IMR-90 (cell line): ENCODE measurements at regions not wholly inside any gene's neighbourhood (a gene's known extent, or its start where the extent isn't known, plus 50 kb on each side); places are given as distances from the start of the nearest gene placed in this dataset.

Experiments
- ATAC-seq: fragments of 200-7000 bp; cut with Tn5 transposase; 2 replicates; pipeline ENCODE4 v1.9.1; 2020; ENCODE audit warnings: low read depth, mild to moderate bottlenecking, moderate library complexity
- BruUV-seq: library from RNA; stranded (reverse); fragments of 400-500 nt; replicated peaks from 2 replicates; lab custom pipeline; 2021; lab: Mats Ljungman, UMichigan
- CTCF ChIA-PET: fragments of 300-600 bp; formaldehyde crosslinking; extraction: SDS; loops from one replicate; lab custom pipeline; 2021; ENCODE audit warnings: antibody characterized with exemption; lab: Yijun Ruan, JAX
- POLR2A ChIA-PET: fragments of 300-600 bp; sonication (Branson Sonifier 250); formaldehyde crosslinking; loops from one replicate; lab custom pipeline; 2022; ENCODE audit warnings: antibody characterized with exemption; ENCODE audit not compliant: unreplicated experiment; lab: Charles Lee
- DNase-seq: peaks from one replicate; pipeline ENCODE4 v3.0.0; 2013
- H2AFZ ChIP-seq: replicated peaks from 2 replicates; pipeline ENCODE3; 2013; ENCODE audit warnings: low read length, mild to moderate bottlenecking; ENCODE audit not compliant: poor library complexity
- H2AK5ac ChIP-seq: 2 replicates; pipeline ENCODE4 v1.6.1; 2013; ENCODE audit warnings: low read depth, low read length, inconsistent platforms
- H2AK9ac ChIP-seq: replicated peaks from 2 replicates; pipeline ENCODE3; 2013; ENCODE audit warnings: mild to moderate bottlenecking, low read depth, low read length, moderate library complexity; ENCODE audit not compliant: poor library complexity
- H2BK120ac ChIP-seq: 2 replicates; pipeline ENCODE4 v1.6.1; 2013; ENCODE audit warnings: low read depth, low read length, inconsistent platforms
- H2BK15ac ChIP-seq: 3 replicates; pipeline ENCODE4 v1.6.1; 2013; ENCODE audit warnings: low read depth, low read length, inconsistent platforms
- H2BK20ac ChIP-seq: 2 replicates; pipeline ENCODE4 v1.6.1; 2013; ENCODE audit warnings: low read depth, mild to moderate bottlenecking, inconsistent platforms, low read length, moderate library complexity
- H2BK5ac ChIP-seq: 2 replicates; pipeline ENCODE4 v1.6.1; 2013; ENCODE audit warnings: mild to moderate bottlenecking, low read depth, low read length, inconsistent platforms; ENCODE audit not compliant: poor library complexity, severe bottlenecking
- H3K14ac ChIP-seq: replicated peaks from 2 replicates; pipeline ENCODE4 v1.6.1; 2013; ENCODE audit warnings: low read depth, low read length, inconsistent platforms
- H3K18ac ChIP-seq: 2 replicates; pipeline ENCODE4 v1.6.1; 2013; ENCODE audit warnings: low read depth, low read length, control low read depth
- H3K23ac ChIP-seq: 2 replicates; pipeline ENCODE4 v1.6.1; 2013; ENCODE audit warnings: low read depth, low read length, inconsistent platforms
- H3K27ac ChIP-seq: 2 replicates; pipeline ENCODE4 v1.5.1; 2013; ENCODE audit warnings: mild to moderate bottlenecking, control low read depth, low read length; ENCODE audit not compliant: insufficient read depth
- H3K27me3 ChIP-seq: 2 replicates; pipeline ENCODE4 v1.6.1; 2013; ENCODE audit warnings: low read length; ENCODE audit not compliant: control insufficient read depth, insufficient read depth
- H3K36me3 ChIP-seq: 2 replicates; pipeline ENCODE4 v1.6.1; 2013; ENCODE audit warnings: low read length, mixed read lengths; ENCODE audit not compliant: control insufficient read depth, insufficient read depth
- H3K4ac ChIP-seq: 2 replicates; pipeline ENCODE4 v1.6.1; 2013; ENCODE audit warnings: low read depth, low read length, inconsistent platforms
- H3K4me1 ChIP-seq: 2 replicates; pipeline ENCODE4 v1.6.1; 2013; ENCODE audit warnings: low read length, mixed read lengths; ENCODE audit not compliant: control insufficient read depth, insufficient read depth
- H3K4me2 ChIP-seq: 2 replicates; pipeline ENCODE4 v1.6.1; 2013; ENCODE audit warnings: low read depth, mild to moderate bottlenecking, control low read depth, low read length, moderate library complexity
- H3K4me3 ChIP-seq: 2 replicates; pipeline ENCODE4 v1.5.1; 2013; ENCODE audit warnings: low read depth, mild to moderate bottlenecking, control low read depth, low read length, moderate library complexity; ENCODE audit not compliant: insufficient read depth
- H3K56ac ChIP-seq: 2 replicates; pipeline ENCODE4 v1.6.1; 2013; ENCODE audit warnings: low read length, inconsistent platforms; ENCODE audit not compliant: insufficient read depth; ENCODE audit errors: extremely low read depth
- H3K79me1 ChIP-seq, 2 experiments: 2 replicates each; pipeline ENCODE4 v1.6.1; 2013; ENCODE audit warnings: low read length in 2 of 2, inconsistent platforms in 1 of 2, low read depth in 1 of 2
- H3K9ac ChIP-seq: 2 replicates; pipeline ENCODE4 v1.6.1; 2013; ENCODE audit warnings: low read depth, low read length, control low read depth
- H3K9me1 ChIP-seq: 2 replicates; pipeline ENCODE4 v1.6.1; 2013; ENCODE audit warnings: low read length, inconsistent platforms; ENCODE audit not compliant: insufficient read depth
- H3K9me3 ChIP-seq: 2 replicates; pipeline ENCODE4 v1.6.1; 2013; ENCODE audit warnings: low read length; ENCODE audit not compliant: control insufficient read depth, insufficient read depth
- H4K20me1 ChIP-seq: 2 replicates; pipeline ENCODE4 v1.6.1; 2013; ENCODE audit warnings: low read length, inconsistent platforms; ENCODE audit not compliant: insufficient read depth
- H4K5ac ChIP-seq: 2 replicates; pipeline ENCODE4 v1.6.1; 2013; ENCODE audit warnings: mild to moderate bottlenecking, low read depth, low read length, control low read depth
- H4K8ac ChIP-seq, 2 experiments: 2 replicates each; pipeline ENCODE4 v1.6.1; 2013; ENCODE audit warnings: low read depth in 2 of 2, low read length in 2 of 2, control low read depth in 1 of 2, inconsistent platforms in 1 of 2
- H4K91ac ChIP-seq: 2 replicates; pipeline ENCODE4 v1.6.1; 2013; ENCODE audit warnings: low read depth, low read length, inconsistent platforms; ENCODE audit not compliant: insufficient read depth
- CEBPB ChIP-seq: IDR thresholded peaks from 2 replicates; pipeline ENCODE4 v1.6.1; 2012; ENCODE audit warnings: low read depth, low read length, improper control_type of control experiment
- SMC3 ChIP-seq: fragments of 150-350 bp; IDR thresholded peaks from 2 replicates; pipeline ENCODE4 v1.6.1; 2016; ENCODE audit warnings: low read depth, mild to moderate bottlenecking, antibody characterized with exemption, low read length, moderate library complexity
- dilution Hi-C: fragments of 300-500 bp; cut with HindIII; formaldehyde crosslinking; loops from one replicate; pipeline ENCODE4 v1.14.3; 2018; ENCODE audit warnings: low sequenced_read_pairs; ENCODE audit not compliant: unreplicated experiment
- in situ Hi-C: fragments of 300-500 bp; cut with MboI; formaldehyde crosslinking; loops from 3 replicates; pipeline ENCODE4 v1.14.3; 2019; ENCODE audit warnings: low sequenced_read_pairs, inconsistent platforms, mixed read lengths
- intact Hi-C: fragments of 100-400 bp; cut with micrococcal nuclease; formaldehyde crosslinking; loops from 2 replicates; pipeline ENCODE4 v1.10.0; 2022

DNA sequence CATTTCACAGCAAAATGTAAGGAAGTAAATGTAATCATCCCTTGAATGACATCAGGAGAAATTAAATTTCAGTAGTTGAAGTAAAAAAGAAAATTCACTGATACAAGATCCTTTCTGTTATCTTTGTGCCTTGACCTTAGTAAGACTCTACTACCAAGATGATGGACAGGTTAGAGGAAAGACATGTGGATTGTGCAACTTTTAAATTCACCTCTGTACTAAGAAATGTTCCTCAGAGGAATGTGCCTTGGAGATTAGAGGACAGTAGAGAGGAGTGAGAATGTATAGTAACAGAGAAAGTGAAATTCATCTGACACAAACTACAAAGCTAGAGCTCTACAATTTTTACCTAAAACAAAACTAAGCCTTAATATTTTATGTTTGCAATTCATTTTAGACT, 375.3 kb downstream of the PLOD2 start:
- H3K56ac ChIP-seq = no peak overlapping the region
- no peak overlapping the region for H4K8ac ChIP-seq
- no peak overlapping the region for H3K4ac ChIP-seq
- H3K79me1 ChIP-seq = no peaks in the 10 kb centered on the region
- H2BK120ac ChIP-seq = no peak overlapping the region
- no peaks in the 10 kb centered on the region for H4K20me1 ChIP-seq
- H3K18ac ChIP-seq = no peak overlapping the region
- H2AK5ac ChIP-seq = no peak overlapping the region
- no peak overlapping the region for H3K23ac ChIP-seq
- no peak overlapping the region for H3K4me2 ChIP-seq
- no peak overlapping the region for H4K91ac ChIP-seq
- no TSS peak for BruUV-seq
- H3K27ac ChIP-seq = no peak overlapping the region
- no peak overlapping the region for H2BK15ac ChIP-seq
- no peaks in the 10 kb centered on the region for H3K9me1 ChIP-seq
- in situ Hi-C loops = no loop called here
- H3K9ac ChIP-seq = no peak overlapping the region
- ChIA-PET CTCF (no interaction called here), POLR2A (no interaction called here)
- ATAC-seq (no peak), DNase-seq (no peak)
- peak; percentile 52 for TF ChIP-seq CEBPB
- no peak for TF ChIP-seq SMC3
- H2BK5ac ChIP-seq = no peak overlapping the region
- no peaks in the 10 kb centered on the region for H3K4me1 ChIP-seq
- no peak overlapping the region for H2AK9ac ChIP-seq
- no peak overlapping the region for H2AFZ ChIP-seq
- dilution Hi-C loops = no loop called here
- H3K27me3 ChIP-seq = no peaks in the 10 kb centered on the region
- no peak overlapping the region for H3K14ac ChIP-seq
- no peak overlapping the region for H4K5ac ChIP-seq
- no peak overlapping the region for H3K4me3 ChIP-seq
- H2BK20ac ChIP-seq = no peak overlapping the region
- no peaks in the 10 kb centered on the region for H3K36me3 ChIP-seq
- H3K9me3 ChIP-seq = no peaks in the 10 kb centered on the region
- intact Hi-C loops = loop anchor here (10.0 kb wide), 1 partner anchor 809 kb away; no protein-coding TSS in a partner anchor
